Neural progenitor cell (in vitro differentiated cells): ENCODE measurements at regions not wholly inside any gene's neighbourhood (a gene's known extent, or its start where the extent isn't known, plus 50 kb on each side); places are given as distances from the start of the nearest gene placed in this dataset.

Experiments
- EZH2 ChIP-seq: fragments of 200-600 bp; sonication (generic); IDR thresholded peaks from 2 replicates; pipeline ENCODE4 v1.6.1; 2017; ENCODE audit warnings: antibody characterized with exemption, mild to moderate bottlenecking, moderate library complexity
- EZH2phosphoT487 ChIP-seq: fragments of 200-600 bp; sonication (generic); IDR thresholded peaks from 2 replicates; pipeline ENCODE4 v1.6.1; 2017; ENCODE audit warnings: antibody characterized with exemption
- TF ChIP-seq, protein P1 (sequence below): fragments of 200-600 bp; sonication (generic); IDR thresholded peaks from 2 replicates; pipeline ENCODE4 v1.5.1; 2017; ENCODE audit warnings: antibody characterized with exemption, mild to moderate bottlenecking

DNA sequence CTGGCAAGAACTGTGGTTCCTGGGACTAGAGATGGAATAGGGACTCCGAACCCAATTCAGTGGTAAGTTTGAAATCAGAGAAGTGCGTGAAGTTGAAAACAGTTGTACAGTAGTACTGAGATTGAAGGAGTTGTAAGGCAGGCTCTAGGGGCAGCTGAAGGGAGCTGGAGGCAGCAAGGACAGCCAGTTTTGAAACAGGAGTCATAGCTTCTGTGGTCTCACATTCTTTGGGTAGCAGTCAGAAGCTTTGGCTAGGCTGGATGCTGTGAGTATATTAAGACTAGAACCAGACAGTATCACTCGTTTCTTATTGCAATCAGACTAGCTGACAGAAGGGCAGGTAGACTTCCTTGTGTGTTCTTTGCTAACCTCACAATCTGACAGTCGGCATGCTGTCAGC lies 64.5 kb upstream of the ADAM23 start:
- TF ChIP-seq, protein P1, sequence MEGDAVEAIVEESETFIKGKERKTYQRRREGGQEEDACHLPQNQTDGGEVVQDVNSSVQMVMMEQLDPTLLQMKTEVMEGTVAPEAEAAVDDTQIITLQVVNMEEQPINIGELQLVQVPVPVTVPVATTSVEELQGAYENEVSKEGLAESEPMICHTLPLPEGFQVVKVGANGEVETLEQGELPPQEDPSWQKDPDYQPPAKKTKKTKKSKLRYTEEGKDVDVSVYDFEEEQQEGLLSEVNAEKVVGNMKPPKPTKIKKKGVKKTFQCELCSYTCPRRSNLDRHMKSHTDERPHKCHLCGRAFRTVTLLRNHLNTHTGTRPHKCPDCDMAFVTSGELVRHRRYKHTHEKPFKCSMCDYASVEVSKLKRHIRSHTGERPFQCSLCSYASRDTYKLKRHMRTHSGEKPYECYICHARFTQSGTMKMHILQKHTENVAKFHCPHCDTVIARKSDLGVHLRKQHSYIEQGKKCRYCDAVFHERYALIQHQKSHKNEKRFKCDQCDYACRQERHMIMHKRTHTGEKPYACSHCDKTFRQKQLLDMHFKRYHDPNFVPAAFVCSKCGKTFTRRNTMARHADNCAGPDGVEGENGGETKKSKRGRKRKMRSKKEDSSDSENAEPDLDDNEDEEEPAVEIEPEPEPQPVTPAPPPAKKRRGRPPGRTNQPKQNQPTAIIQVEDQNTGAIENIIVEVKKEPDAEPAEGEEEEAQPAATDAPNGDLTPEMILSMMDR: no peak
- TF ChIP-seq EZH2: no peak
- no peak for TF ChIP-seq EZH2phosphoT487
